ENCODE measurements at regions not wholly inside any gene's neighbourhood (a gene's known extent, or its start where the extent isn't known, plus 50 kb on each side); places are given as distances from the start of the nearest gene placed in this dataset.

GRCh38 chr4:10974371-10974770, 289.8 kb upstream of the CLNK start:
- TF ChIP-seq ELF1 (IDR thresholded peaks at IDR 0.05) (no peak), TEAD4 (IDR thresholded peaks at IDR 0.05; ENCODE audit: borderline replicate concordance, insufficient read depth) (no peak), SIN3A (IDR thresholded peaks at IDR 0.05; ENCODE audit: borderline replicate concordance, low read depth, low read length) (no peak), RXRA (IDR thresholded peaks at IDR 0.05; ENCODE audit: borderline replicate concordance, low read depth) (no peak), CTCF (IDR thresholded peaks at IDR 0.05) (no peak), RFX5 (IDR thresholded peaks at IDR 0.05; ENCODE audit: low read length) (no peak), REST (IDR thresholded peaks at IDR 0.05; ENCODE audit: low read depth, low read length) (no peak), IRF3 (IDR thresholded peaks at IDR 0.05; ENCODE audit: low read depth, low read length) (no peak), FOXJ3 (CRISPR knock-in tag; IDR thresholded peaks at IDR 0.05) (no peak)
- WGBS (ENCODE audit: low lambda C conversion rate): 8% methylated on average over 9 of the region's 9 CpGs
- POLR2A ChIA-PET: no interaction called here
- no peaks in the 10 kb centered on the region for H3K79me2 ChIP-seq (ENCODE audit: insufficient read depth)
- H3K4me2 ChIP-seq: no peak overlapping the region
- CTCF ChIA-PET: no interaction called here
- no peak overlapping the region for H3K4me3 ChIP-seq (ENCODE audit: low read depth in 2 of 2, low read length in 1 of 2)
- no peaks in the 10 kb centered on the region for H3K4me1 ChIP-seq (ENCODE audit: control insufficient read depth in 1 of 2, insufficient read depth in 2 of 2, low read depth in 1 of 2, low read length in 1 of 2)
- H3K27ac ChIP-seq (ENCODE audit: low read depth in 2 of 2, low read length in 1 of 2): no peak overlapping the region
- no peaks in the 10 kb centered on the region for H3K27me3 ChIP-seq (ENCODE audit: insufficient read depth)
- H3K9ac ChIP-seq: no peak overlapping the region
- no peaks in the 10 kb centered on the region for H4K20me1 ChIP-seq (ENCODE audit: insufficient read depth)
- H3K36me3 ChIP-seq (replicated peaks in 1 of 2; ENCODE audit: control insufficient read depth in 1 of 2, insufficient read depth in 2 of 2, low read length in 1 of 2): no peaks in the 10 kb centered on the region
- H3F3A ChIP-seq (replicated peaks; ENCODE audit: insufficient read depth): no peaks in the 10 kb centered on the region
- no peaks in the 10 kb centered on the region for H3K9me2 ChIP-seq
- DNase-seq: no peak
- no peak overlapping the region for H2AFZ ChIP-seq (ENCODE audit: low read depth)
- H3K9me3 ChIP-seq: no peaks in the 10 kb centered on the region

GRCh38 chr4:10973686-10974085, 289.1 kb upstream of the CLNK start:
- Histone ChIP-seq H3F3A (replicated peaks; ENCODE audit: insufficient read depth) (no peaks in the 10 kb centered on the region), H3K27ac (ENCODE audit: low read depth in 2 of 2, low read length in 1 of 2) (no peak overlapping the region), H3K27me3 (ENCODE audit: insufficient read depth) (no peaks in the 10 kb centered on the region), H3K36me3 (replicated peaks in 1 of 2; ENCODE audit: control insufficient read depth in 1 of 2, insufficient read depth in 2 of 2, low read length in 1 of 2) (no peaks in the 10 kb centered on the region), H4K20me1 (ENCODE audit: insufficient read depth) (no peaks in the 10 kb centered on the region), H3K9me2 (no peaks in the 10 kb centered on the region), H3K4me3 (ENCODE audit: low read depth in 2 of 2, low read length in 1 of 2) (no peak overlapping the region), H3K79me2 (ENCODE audit: insufficient read depth) (no peaks in the 10 kb centered on the region), H3K4me2 (no peak overlapping the region), H3K9ac (no peak overlapping the region), H2AFZ (ENCODE audit: low read depth) (no peak overlapping the region), H3K9me3 (no peaks in the 10 kb centered on the region), H3K4me1 (ENCODE audit: control insufficient read depth in 1 of 2, insufficient read depth in 2 of 2, low read depth in 1 of 2, low read length in 1 of 2) (no peaks in the 10 kb centered on the region)
- ChIA-PET POLR2A (no interaction called here), CTCF (no interaction called here)
- WGBS (ENCODE audit: low lambda C conversion rate): 5% methylated on average over 3 of the region's 3 CpGs
- DNase-seq: no peak
- TF ChIP-seq JUND (IDR thresholded peaks at IDR 0.05): no peak
- TF ChIP-seq TAF1 (IDR thresholded peaks at IDR 0.05; ENCODE audit: borderline replicate concordance, low read depth, low read length): no peak
- TF ChIP-seq NFIC (IDR thresholded peaks at IDR 0.05; ENCODE audit: borderline replicate concordance): no peak
- no peak for TF ChIP-seq TCF12 (IDR thresholded peaks at IDR 0.05)
- TF ChIP-seq RAD21 (IDR thresholded peaks at IDR 0.05; ENCODE audit: low read length): no peak
- no peak for TF ChIP-seq YY1 (IDR thresholded peaks at IDR 0.05; ENCODE audit: low read depth)
- TF ChIP-seq PBX3 (IDR thresholded peaks at IDR 0.05): no peak
- TF ChIP-seq FOXJ3 (CRISPR knock-in tag; IDR thresholded peaks at IDR 0.05): no peak
- TF ChIP-seq ZBTB33 (IDR thresholded peaks at IDR 0.05; ENCODE audit: borderline replicate concordance, low read depth): no peak
- TF ChIP-seq GABPA (IDR thresholded peaks at IDR 0.05; ENCODE audit: low read depth): no peak
- TF ChIP-seq RFX5 (IDR thresholded peaks at IDR 0.05; ENCODE audit: low read length): no peak
- TF ChIP-seq IRF3 (IDR thresholded peaks at IDR 0.05; ENCODE audit: low read depth, low read length): no peak
- no peak for TF ChIP-seq TEAD4 (IDR thresholded peaks at IDR 0.05; ENCODE audit: borderline replicate concordance, insufficient read depth)

Data from SK-N-SH (cell line).